Esophagus squamous epithelium (tissue), 5 donors: ENCODE measurements at regions not wholly inside any gene's neighbourhood (a gene's known extent, or its start where the extent isn't known, plus 50 kb on each side); places are given as distances from the start of the nearest gene placed in this dataset.

Experiments
- DNase-seq: peaks from one replicate; lab custom pipeline; 2025; lab: John Stamatoyannopoulos, UW
- H3K27ac ChIP-seq, 4 donors: fragments of 200-600 bp; sonication (generic); one replicate each; pipeline ENCODE4 v1.5.1; 2016 to 2019; ENCODE audit warnings: mild to moderate bottlenecking in 1 of 4
- H3K27me3 ChIP-seq, 4 donors: fragments of 200-600 bp; sonication (generic); 1 replicate in 3 of 4; 2 replicates in 1 of 4; pipeline versions ENCODE4 v1.5.1 to v1.6.0; 2017 to 2021; ENCODE audit warnings: antibody characterized with exemption in 1 of 4
- H3K36me3 ChIP-seq, 3 donors: fragments of 200-600 bp; sonication (generic); one replicate each; pipeline ENCODE4 v1.5.1; 2016 to 2019
- H3K4me1 ChIP-seq, 3 donors: fragments of 200-600 bp; sonication (generic); one replicate each; pipeline ENCODE4 v1.5.1; 2017 to 2019
- H3K4me3 ChIP-seq, 4 donors: fragments of 200-600 bp; sonication (generic); 1 replicate in 3 of 4; 2 replicates in 1 of 4; pipeline ENCODE4 v1.5.1; 2016 to 2019; ENCODE audit warnings: mild to moderate bottlenecking in 2 of 4, moderate library complexity in 1 of 4
- H3K9me3 ChIP-seq, 3 donors: fragments of 200-600 bp; sonication (generic); one replicate each; pipeline ENCODE4 v1.5.1; 2016 to 2019
- CTCF ChIP-seq, 6 experiments: fragments of 450-650 bp in 4 of 6; fragments of 200-600 bp in 2 of 6; sonication (generic) in 2 of 6; IDR thresholded peaks; one replicate each; pipeline ENCODE4 v1.5.1; 2016 to 2019; ENCODE audit warnings: antibody characterized with exemption in 6 of 6, mild to moderate bottlenecking in 4 of 6, moderate library complexity in 4 of 6
- POLR2A ChIP-seq, 4 donors: fragments of 450-650 bp; IDR thresholded peaks; one replicate each; pipeline ENCODE4 v1.6.1; 2017; ENCODE audit warnings: antibody characterized with exemption in 4 of 4, mild to moderate bottlenecking in 4 of 4, moderate library complexity in 3 of 4
- WGBS, 2 donors: methylation state at CpG; one replicate each; pipeline ENCODE4 v1.1.5; 2018; 5-methylcytosine and 5-hydroxymethylcytosine counted together
- intact Hi-C: fragments of 100-400 bp; cut with DNase I; formaldehyde crosslinking; loops from one replicate; pipeline ENCODE4 v1.15.0; 2022
- donor health status: DM: yes; HTN: yes; CAD: no.

GRCh38 chr18:28523758-28524475 is 347.0 kb upstream of the CDH2 start:
- 73 to 75% methylated on average over 10 of the region's 10 CpGs for WGBS, 2 donors
- Histone ChIP-seq H3K27ac (no peak overlapping the region), H3K9me3 (peaks cover 0 to 2% (median 0%) of the 10 kb centered on the region in 3 donors), H3K36me3 (no peaks in the 10 kb centered on the region), H3K4me1 (no peaks in the 10 kb centered on the region), H3K27me3 (no peaks in the 10 kb centered on the region), H3K4me3 (no peak overlapping the region)
- no peak for DNase-seq
- intact Hi-C loops = no loop called here
- no peak for TF ChIP-seq CTCF (IDR thresholded peaks at IDR 0.05)
- no peak for TF ChIP-seq POLR2A (IDR thresholded peaks at IDR 0.05)

- no peaks in the 10 kb centered on the region for H3K27me3 ChIP-seq
- intact Hi-C loops = no loop called here
- no peak overlapping the region for H3K27ac ChIP-seq
- H3K4me3 ChIP-seq = no peak overlapping the region
- WGBS, 2 donors = 49 to 74% methylated on average over 4 of the region's 4 CpGs
- H3K36me3 ChIP-seq = no peaks in the 10 kb centered on the region
- DNase-seq = no peak
- H3K9me3 ChIP-seq = peaks cover 0 to 4% (median 0%) of the 10 kb centered on the region in 3 donors
- TF ChIP-seq CTCF (IDR thresholded peaks at IDR 0.05) (no peak), POLR2A (IDR thresholded peaks at IDR 0.05) (no peak)
- H3K4me1 ChIP-seq = no peaks in the 10 kb centered on the region
Measured at GRCh38 chr18:28522236-28522635, 345.3 kb upstream of the CDH2 start.

GRCh38 chr18:28519997-28520396 is 343.1 kb upstream of the CDH2 start:
- 69 to 82% methylated on average over 5 of the region's 5 CpGs for WGBS, 2 donors
- H3K27ac ChIP-seq = no peak overlapping the region
- H3K9me3 ChIP-seq = peaks cover 0 to 4% (median 0%) of the 10 kb centered on the region in 3 donors
- no peaks in the 10 kb centered on the region for H3K36me3 ChIP-seq
- TF ChIP-seq POLR2A (IDR thresholded peaks at IDR 0.05) (no peak), CTCF (IDR thresholded peaks at IDR 0.05) (no peak)
- H3K4me1 ChIP-seq = no peaks in the 10 kb centered on the region
- intact Hi-C loops = no loop called here
- no peak overlapping the region for H3K4me3 ChIP-seq
- no peaks in the 10 kb centered on the region for H3K27me3 ChIP-seq
- DNase-seq = no peak

GRCh38 chr18:28514699-28515098 is 337.8 kb upstream of the CDH2 start:
- intact Hi-C loops = no loop called here
- no peaks in the 10 kb centered on the region for H3K27me3 ChIP-seq
- no peak for TF ChIP-seq CTCF (IDR thresholded peaks at IDR 0.05)
- TF ChIP-seq POLR2A (IDR thresholded peaks at IDR 0.05) = no peak
- no peak overlapping the region for H3K4me3 ChIP-seq
- H3K36me3 ChIP-seq = no peaks in the 10 kb centered on the region
- 79 to 83% methylated on average over 6 of the region's 6 CpGs for WGBS, 2 donors
- DNase-seq = no peak
- H3K9me3 ChIP-seq = peaks cover 0 to 4% (median 0%) of the 10 kb centered on the region in 3 donors
- H3K4me1 ChIP-seq = no peaks in the 10 kb centered on the region
- no peak overlapping the region for H3K27ac ChIP-seq

- intact Hi-C loops = no loop called here
- DNase-seq = no peak
- WGBS, 2 donors = 57 to 63% methylated on average over 2 of the region's 2 CpGs
- no peaks in the 10 kb centered on the region for H3K4me1 ChIP-seq
- H3K27me3 ChIP-seq = no peaks in the 10 kb centered on the region
- TF ChIP-seq POLR2A (IDR thresholded peaks at IDR 0.05) (no peak), CTCF (IDR thresholded peaks at IDR 0.05) (no peak)
- H3K9me3 ChIP-seq = no peaks in the 10 kb centered on the region
- H3K36me3 ChIP-seq = no peaks in the 10 kb centered on the region
- H3K27ac ChIP-seq = no peak overlapping the region
- no peak overlapping the region for H3K4me3 ChIP-seq
Measured at GRCh38 chr18:28512357-28512756, 335.4 kb upstream of the CDH2 start.
